PC-9 (cell line): ENCODE measurements at regions not wholly inside any gene's neighbourhood (a gene's known extent, or its start where the extent isn't known, plus 50 kb on each side); places are given as distances from the start of the nearest gene placed in this dataset.

ENCODE experiments used
- CTCF ChIP-seq: fragments of 200-600 bp; sonication (generic); conservative IDR thresholded peaks from 2 replicates; pipeline ENCODE4 v1.6.1; 2017; ENCODE audit warnings: mixed run types, antibody characterized with exemption, mild to moderate bottlenecking, moderate library complexity
- EZH2 ChIP-seq: fragments of 200-600 bp; sonication (generic); IDR thresholded peaks from 2 replicates; pipeline ENCODE4 v1.8.0; 2017; ENCODE audit warnings: antibody characterized with exemption, low read depth

GRCh38 chr16:50446861-50447260 lies 78.1 kb upstream of the BRD7 start:
- TF ChIP-seq CTCF (no peak), EZH2 (no peak)
